Erythroblast (primary cell): ENCODE measurements at regions not wholly inside any gene's neighbourhood (a gene's known extent, or its start where the extent isn't known, plus 50 kb on each side); places are given as distances from the start of the nearest gene placed in this dataset.

Experiments used
- GATA1 ChIP-seq: IDR thresholded peaks from 2 replicates; pipeline ENCODE4 v1.6.1; 2011; ENCODE audit warnings: low read depth, mild to moderate bottlenecking, control low read depth, low read length, moderate library complexity
- POLR2A ChIP-seq: IDR thresholded peaks from 2 replicates; pipeline ENCODE4 v1.6.1; 2011; ENCODE audit warnings: mild to moderate bottlenecking, low read length

GRCh38 chr3:15979900-15980299 lies 182.1 kb upstream of the ANKRD28 start:
- TF ChIP-seq POLR2A = no peak
- TF ChIP-seq GATA1 = no peak
